ENCODE measurements at regions not wholly inside any gene's neighbourhood (a gene's known extent, or its start where the extent isn't known, plus 50 kb on each side); places are given as distances from the start of the nearest gene placed in this dataset.

DNA sequence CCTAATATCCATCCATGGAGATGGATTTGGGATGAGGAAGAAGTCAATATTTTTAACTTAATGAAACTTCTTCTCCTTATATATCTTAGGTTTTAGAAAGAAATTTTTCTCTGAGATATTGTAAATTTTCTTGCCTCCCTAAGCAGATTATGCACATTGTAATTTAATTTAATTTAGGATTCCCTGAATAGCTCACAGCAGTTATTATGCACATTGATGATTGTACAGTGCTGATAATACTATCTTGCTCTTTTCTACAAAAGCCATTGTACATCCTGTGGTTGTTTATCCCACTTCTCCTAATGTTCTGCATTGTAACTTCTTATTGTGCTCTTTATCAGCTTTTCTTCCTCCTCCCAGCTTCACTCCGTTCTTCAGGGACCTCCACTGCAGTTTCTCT lies 410.4 kb upstream of the WWC1 start:
- Histone ChIP-seq H3K27me3 (no peaks in the 10 kb centered on the region), H3K36me3 (no peaks in the 10 kb centered on the region), H3K9me3 (no peaks in the 10 kb centered on the region), H3K4me3 (no peak overlapping the region), H3K27ac (no peak overlapping the region), H3K4me1 (no peaks in the 10 kb centered on the region)
- intact Hi-C loops (cut with DNase I; ENCODE audit: low total_unique reads): no loop called here
- no peak for DNase-seq
- TF ChIP-seq, protein P1, sequence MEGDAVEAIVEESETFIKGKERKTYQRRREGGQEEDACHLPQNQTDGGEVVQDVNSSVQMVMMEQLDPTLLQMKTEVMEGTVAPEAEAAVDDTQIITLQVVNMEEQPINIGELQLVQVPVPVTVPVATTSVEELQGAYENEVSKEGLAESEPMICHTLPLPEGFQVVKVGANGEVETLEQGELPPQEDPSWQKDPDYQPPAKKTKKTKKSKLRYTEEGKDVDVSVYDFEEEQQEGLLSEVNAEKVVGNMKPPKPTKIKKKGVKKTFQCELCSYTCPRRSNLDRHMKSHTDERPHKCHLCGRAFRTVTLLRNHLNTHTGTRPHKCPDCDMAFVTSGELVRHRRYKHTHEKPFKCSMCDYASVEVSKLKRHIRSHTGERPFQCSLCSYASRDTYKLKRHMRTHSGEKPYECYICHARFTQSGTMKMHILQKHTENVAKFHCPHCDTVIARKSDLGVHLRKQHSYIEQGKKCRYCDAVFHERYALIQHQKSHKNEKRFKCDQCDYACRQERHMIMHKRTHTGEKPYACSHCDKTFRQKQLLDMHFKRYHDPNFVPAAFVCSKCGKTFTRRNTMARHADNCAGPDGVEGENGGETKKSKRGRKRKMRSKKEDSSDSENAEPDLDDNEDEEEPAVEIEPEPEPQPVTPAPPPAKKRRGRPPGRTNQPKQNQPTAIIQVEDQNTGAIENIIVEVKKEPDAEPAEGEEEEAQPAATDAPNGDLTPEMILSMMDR (IDR thresholded peaks at IDR 0.05): no peak

DNA sequence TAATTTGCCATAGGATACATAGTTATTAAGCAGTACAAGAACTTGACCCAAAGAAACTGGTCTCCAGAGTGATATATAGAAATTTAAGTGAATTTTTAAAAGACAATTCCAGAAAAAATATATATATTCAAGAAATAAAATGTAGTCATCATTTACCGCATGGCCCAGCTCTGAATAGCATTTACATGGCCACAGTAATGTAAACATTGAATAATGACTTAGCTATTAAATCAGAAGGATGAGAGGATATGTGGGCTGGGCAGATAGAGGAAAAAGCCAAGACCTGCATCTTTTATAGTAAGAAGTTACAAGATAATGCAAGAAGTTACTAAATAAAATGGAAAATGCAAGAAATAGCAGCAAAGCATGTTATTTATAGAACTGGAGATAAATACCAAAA lies 405.2 kb upstream of the WWC1 start:
- Histone ChIP-seq H3K4me1 (no peaks in the 10 kb centered on the region), H3K4me3 (no peak overlapping the region), H3K9me3 (no peaks in the 10 kb centered on the region), H3K27ac (no peak overlapping the region), H3K36me3 (no peaks in the 10 kb centered on the region), H3K27me3 (no peaks in the 10 kb centered on the region)
- DNase-seq: no peak
- TF ChIP-seq, protein P1 (IDR thresholded peaks at IDR 0.05): no peak
- intact Hi-C loops (cut with DNase I; ENCODE audit: low total_unique reads): no loop called here

DNA sequence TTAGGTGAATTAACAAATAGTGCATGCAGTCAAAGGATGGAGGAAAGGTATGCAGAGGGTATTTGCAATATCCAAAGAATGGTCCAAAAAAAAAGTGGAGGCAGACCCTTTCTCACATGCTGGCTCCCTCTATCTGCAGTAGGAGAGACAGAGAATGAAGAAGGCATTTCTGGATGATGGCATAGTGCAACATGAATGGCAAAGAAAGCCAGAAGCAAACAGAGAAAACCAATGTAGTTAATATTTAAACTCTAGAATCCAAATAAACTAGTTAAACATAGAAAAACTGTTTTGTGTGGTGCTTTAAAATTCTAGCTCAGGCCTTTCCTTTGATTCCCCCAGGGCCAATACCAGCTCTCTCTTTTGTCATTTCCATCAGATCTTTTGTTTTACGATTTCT lies 403.1 kb upstream of the WWC1 start:
- no peaks in the 10 kb centered on the region for H3K27me3 ChIP-seq
- no peaks in the 10 kb centered on the region for H3K36me3 ChIP-seq
- H3K9me3 ChIP-seq: no peaks in the 10 kb centered on the region
- H3K4me3 ChIP-seq: no peak overlapping the region
- DNase-seq: no peak
- TF ChIP-seq, protein P1 (IDR thresholded peaks at IDR 0.05): no peak
- intact Hi-C loops (cut with DNase I; ENCODE audit: low total_unique reads): no loop called here
- H3K27ac ChIP-seq: no peak overlapping the region
- no peaks in the 10 kb centered on the region for H3K4me1 ChIP-seq

DNA sequence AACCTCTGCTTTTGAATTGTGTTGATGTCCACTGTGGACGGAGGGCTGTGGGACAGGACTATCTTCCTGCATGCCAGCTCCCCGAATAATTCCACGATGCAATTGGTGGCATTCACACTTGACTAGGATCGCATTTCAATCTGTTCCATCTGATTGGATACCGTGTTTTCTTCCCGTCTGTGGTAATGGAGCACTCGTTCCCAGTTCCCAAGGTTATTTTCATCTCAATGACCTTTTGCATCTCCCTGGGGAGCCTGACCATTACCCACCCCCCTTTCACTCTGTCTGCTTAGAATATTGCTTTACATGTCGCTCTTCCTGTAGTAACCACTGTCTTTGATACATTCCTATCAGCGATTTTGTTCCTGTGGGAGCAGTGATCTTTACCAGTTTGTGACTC lies 402.2 kb upstream of the WWC1 start:
- H3K4me3 ChIP-seq: no peak overlapping the region
- TF ChIP-seq, protein P1 (IDR thresholded peaks at IDR 0.05): no peak
- H3K27me3 ChIP-seq: no peaks in the 10 kb centered on the region
- H3K9me3 ChIP-seq: no peaks in the 10 kb centered on the region
- no peaks in the 10 kb centered on the region for H3K4me1 ChIP-seq
- intact Hi-C loops (cut with DNase I; ENCODE audit: low total_unique reads): no loop called here
- H3K36me3 ChIP-seq: no peaks in the 10 kb centered on the region
- H3K27ac ChIP-seq: no peak overlapping the region
- no peak for DNase-seq

DNA sequence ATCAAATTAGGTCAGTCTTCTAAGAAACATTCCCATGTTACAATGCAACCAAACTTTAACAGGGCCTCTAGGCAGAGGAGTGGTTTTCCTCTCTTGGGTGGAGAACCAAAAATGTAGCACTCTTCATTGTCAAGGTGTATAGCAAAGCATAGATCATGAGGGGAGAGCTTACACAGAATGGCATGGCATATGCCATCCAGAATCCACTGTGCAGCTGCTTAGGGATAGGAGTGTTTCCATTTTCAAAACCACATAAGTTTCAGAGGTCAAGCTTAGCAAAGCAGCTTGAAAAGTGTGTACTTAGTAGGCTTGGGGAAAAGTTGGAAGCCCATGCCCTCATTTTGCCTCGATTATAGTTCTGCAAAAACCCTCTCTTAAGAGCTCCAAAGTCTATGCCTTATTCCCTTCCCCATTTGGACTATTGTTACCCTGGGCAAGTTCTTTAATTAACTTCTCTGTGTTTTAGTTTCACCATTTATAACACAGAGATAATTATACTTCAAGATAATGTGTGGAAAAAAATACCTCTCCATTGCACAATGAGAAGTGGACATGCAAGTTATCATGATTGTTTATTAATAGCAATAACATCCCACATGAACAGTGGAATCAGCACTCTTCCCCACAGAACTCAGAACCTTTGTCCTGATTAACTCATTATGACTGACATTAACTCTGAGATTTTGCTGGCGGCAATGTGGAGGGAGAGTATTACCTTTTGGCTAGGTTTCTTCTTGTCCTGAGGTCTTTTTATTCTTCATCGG lies 398.9 kb upstream of the WWC1 start:
- H3K27ac ChIP-seq: no peak overlapping the region
- DNase-seq: no peak
- TF ChIP-seq, protein P1 (IDR thresholded peaks at IDR 0.05): no peak
- H3K4me3 ChIP-seq: no peak overlapping the region
- H3K27me3 ChIP-seq: peaks cover 0 to 3% of the 10 kb centered on the region in 2 donors
- H3K4me1 ChIP-seq: no peaks in the 10 kb centered on the region
- intact Hi-C loops (cut with DNase I; ENCODE audit: low total_unique reads): no loop called here
- no peaks in the 10 kb centered on the region for H3K36me3 ChIP-seq
- H3K9me3 ChIP-seq: no peaks in the 10 kb centered on the region

Data from tibial artery (tissue), 4 donors.